Thyroid gland (tissue), 4 donors: ENCODE measurements at regions not wholly inside any gene's neighbourhood (a gene's known extent, or its start where the extent isn't known, plus 50 kb on each side); places are given as distances from the start of the nearest gene placed in this dataset.

Source experiments
- POLR2A ChIP-seq, 2 donors: fragments of 450-650 bp; IDR thresholded peaks; one replicate each; pipeline ENCODE4 v1.6.1; 2017; ENCODE audit warnings: antibody characterized with exemption in 2 of 2, mild to moderate bottlenecking in 2 of 2, moderate library complexity in 1 of 2
- TF ChIP-seq, protein P1 (sequence below), 6 experiments: fragments of 200-600 bp in 3 of 6; fragments of 450-650 bp in 3 of 6; sonication (generic) in 3 of 6; IDR thresholded peaks; one replicate each; pipeline ENCODE4 v1.5.1; 2016 to 2019; ENCODE audit warnings: antibody characterized with exemption in 6 of 6, mild to moderate bottlenecking in 2 of 6, inconsistent platforms in 1 of 6, moderate library complexity in 1 of 6

DNA sequence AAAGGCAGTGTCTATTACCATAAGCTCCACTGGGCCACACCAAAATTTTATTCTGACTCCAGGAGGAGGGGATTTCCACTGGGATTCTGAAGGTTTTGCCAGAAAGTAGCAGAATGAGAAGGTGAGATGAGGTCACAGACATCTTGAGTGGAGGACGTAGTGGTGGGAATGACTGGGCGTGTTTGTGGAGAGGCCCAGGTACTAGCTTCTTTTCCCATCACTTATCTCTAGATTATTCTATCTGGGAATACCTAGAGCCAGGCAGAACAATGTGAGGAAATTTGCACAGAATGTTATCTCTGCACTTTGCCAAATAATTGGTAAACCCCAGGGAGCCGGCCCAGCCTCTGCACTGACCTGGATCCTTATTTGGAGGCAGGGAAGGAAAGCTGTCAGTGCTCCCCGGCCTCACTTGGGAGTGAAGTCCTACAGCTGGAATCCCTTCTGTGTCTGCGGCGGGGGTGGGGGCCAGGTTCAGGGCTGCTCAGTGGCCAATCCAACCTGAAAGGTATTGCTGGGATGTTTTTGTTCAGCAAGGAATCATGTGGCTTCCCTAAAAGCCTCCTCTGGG lies 129.4 kb downstream of the C12orf75 start:
- TF ChIP-seq, protein P1, sequence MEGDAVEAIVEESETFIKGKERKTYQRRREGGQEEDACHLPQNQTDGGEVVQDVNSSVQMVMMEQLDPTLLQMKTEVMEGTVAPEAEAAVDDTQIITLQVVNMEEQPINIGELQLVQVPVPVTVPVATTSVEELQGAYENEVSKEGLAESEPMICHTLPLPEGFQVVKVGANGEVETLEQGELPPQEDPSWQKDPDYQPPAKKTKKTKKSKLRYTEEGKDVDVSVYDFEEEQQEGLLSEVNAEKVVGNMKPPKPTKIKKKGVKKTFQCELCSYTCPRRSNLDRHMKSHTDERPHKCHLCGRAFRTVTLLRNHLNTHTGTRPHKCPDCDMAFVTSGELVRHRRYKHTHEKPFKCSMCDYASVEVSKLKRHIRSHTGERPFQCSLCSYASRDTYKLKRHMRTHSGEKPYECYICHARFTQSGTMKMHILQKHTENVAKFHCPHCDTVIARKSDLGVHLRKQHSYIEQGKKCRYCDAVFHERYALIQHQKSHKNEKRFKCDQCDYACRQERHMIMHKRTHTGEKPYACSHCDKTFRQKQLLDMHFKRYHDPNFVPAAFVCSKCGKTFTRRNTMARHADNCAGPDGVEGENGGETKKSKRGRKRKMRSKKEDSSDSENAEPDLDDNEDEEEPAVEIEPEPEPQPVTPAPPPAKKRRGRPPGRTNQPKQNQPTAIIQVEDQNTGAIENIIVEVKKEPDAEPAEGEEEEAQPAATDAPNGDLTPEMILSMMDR (IDR thresholded peaks at IDR 0.05): no peak
- TF ChIP-seq POLR2A (IDR thresholded peaks at IDR 0.05): no peak
